PC-3 (cell line): ENCODE measurements at regions not wholly inside any gene's neighbourhood (a gene's known extent, or its start where the extent isn't known, plus 50 kb on each side); places are given as distances from the start of the nearest gene placed in this dataset.
A peak's percentile ranks its signal among the peaks of the same experiment; 100 is the strongest.

Experiments used
- ATAC-seq: fragments of 200-7000 bp; cut with Tn5 transposase; 2 replicates; pipeline ENCODE4 v1.9.1; 2020; ENCODE audit warnings: mild to moderate bottlenecking, moderate library complexity
- BruUV-seq: library from RNA; stranded (reverse); fragments of 400-500 nt; replicated peaks from 2 replicates; lab custom pipeline; 2021; lab: Mats Ljungman, UMichigan
- CTCF ChIA-PET: fragments of 300-600 bp; sonication (Branson Sonifier 250); formaldehyde crosslinking; loops from one replicate; lab custom pipeline; 2022; ENCODE audit warnings: antibody characterized with exemption; lab: Charles Lee
- POLR2A ChIA-PET: fragments of 300-600 bp; sonication (Branson Sonifier 250); formaldehyde crosslinking; loops from one replicate; lab custom pipeline; 2022; ENCODE audit warnings: antibody characterized with exemption; ENCODE audit not compliant: unreplicated experiment; lab: Charles Lee
- DNase-seq: peaks from one replicate; pipeline ENCODE4 v3.0.0-alpha.2; 2015
- H2AFZ ChIP-seq: fragments of 300-600 bp; sonication (generic); 2 replicates; pipeline ENCODE4 v1.6.0; 2016; ENCODE audit warnings: antibody characterized with exemption, low read length
- H3F3A ChIP-seq: fragments of 300-600 bp; sonication (generic); one replicate; pipeline ENCODE4 v1.6.0; 2017; ENCODE audit warnings: antibody characterized with exemption, low read length, control low read depth, mild to moderate bottlenecking; ENCODE audit not compliant: unreplicated experiment
- H3K27ac ChIP-seq: fragments of 300-600 bp; sonication (generic); 2 replicates; pipeline ENCODE4 v1.5.1; 2016; ENCODE audit warnings: mild to moderate bottlenecking, low read length
- H3K27me3 ChIP-seq: fragments of 300-600 bp; sonication (generic); 2 replicates; pipeline ENCODE4 v1.6.1; 2016; ENCODE audit warnings: low read length, mixed read lengths
- H3K36me3 ChIP-seq: fragments of 300-600 bp; sonication (generic); 2 replicates; pipeline ENCODE4 v1.6.1; 2016; ENCODE audit warnings: low read depth, mixed run types, low read length, mixed read lengths
- H3K4me1 ChIP-seq: fragments of 300-600 bp; sonication (generic); 2 replicates; pipeline ENCODE4 v1.5.1; 2016; ENCODE audit warnings: low read length; ENCODE audit not compliant: insufficient read depth
- H3K4me2 ChIP-seq: fragments of 300-600 bp; sonication (generic); 2 replicates; pipeline ENCODE4 v1.6.0; 2016; ENCODE audit warnings: low read length
- H3K4me3 ChIP-seq: fragments of 300-600 bp; sonication (generic); 2 replicates; pipeline ENCODE4 v1.5.1; 2016; ENCODE audit warnings: mild to moderate bottlenecking, low read length, mixed read lengths
- H3K79me2 ChIP-seq: fragments of 300-600 bp; sonication (generic); 2 replicates; pipeline ENCODE4 v1.6.1; 2017; ENCODE audit warnings: low read length, mixed read lengths
- H3K9ac ChIP-seq: fragments of 300-600 bp; sonication (generic); 2 replicates; pipeline ENCODE4 v1.6.0; 2016; ENCODE audit warnings: mild to moderate bottlenecking, low read length
- H3K9me2 ChIP-seq: fragments of 300-600 bp; sonication (generic); replicated peaks from 2 replicates; pipeline ENCODE4 v1.6.1; 2016; ENCODE audit warnings: mixed run types, low read length, mixed read lengths
- H3K9me3 ChIP-seq: fragments of 300-600 bp; sonication (generic); 2 replicates; pipeline ENCODE4 v1.6.1; 2016; ENCODE audit warnings: low read length, mixed read lengths
- H4K20me1 ChIP-seq: fragments of 300-600 bp; sonication (generic); 2 replicates; pipeline ENCODE4 v1.6.1; 2016; ENCODE audit warnings: low read length, mixed read lengths
- EZH2 ChIP-seq: fragments of 300-600 bp; sonication (generic); IDR thresholded peaks from one replicate; pipeline ENCODE4 v1.6.1; 2017; ENCODE audit warnings: antibody characterized with exemption, mild to moderate bottlenecking, low read length; ENCODE audit not compliant: unreplicated experiment
- EZH2phosphoT487 ChIP-seq: fragments of 300-600 bp; sonication (generic); IDR thresholded peaks from 2 replicates; pipeline ENCODE4 v1.6.1; 2018; ENCODE audit warnings: mild to moderate bottlenecking, antibody characterized with exemption, low read length, borderline replicate concordance
- intact Hi-C: fragments of 100-400 bp; cut with micrococcal nuclease; formaldehyde crosslinking; loops from 2 replicates; pipeline ENCODE4 v1.9.0; 2023
- TF ChIP-seq, protein P1 (sequence below): fragments of 300-600 bp; sonication (generic); conservative IDR thresholded peaks from 2 replicates; pipeline ENCODE4 v1.5.1; 2017; ENCODE audit warnings: antibody characterized with exemption, low read depth, mild to moderate bottlenecking, low read length

DNA sequence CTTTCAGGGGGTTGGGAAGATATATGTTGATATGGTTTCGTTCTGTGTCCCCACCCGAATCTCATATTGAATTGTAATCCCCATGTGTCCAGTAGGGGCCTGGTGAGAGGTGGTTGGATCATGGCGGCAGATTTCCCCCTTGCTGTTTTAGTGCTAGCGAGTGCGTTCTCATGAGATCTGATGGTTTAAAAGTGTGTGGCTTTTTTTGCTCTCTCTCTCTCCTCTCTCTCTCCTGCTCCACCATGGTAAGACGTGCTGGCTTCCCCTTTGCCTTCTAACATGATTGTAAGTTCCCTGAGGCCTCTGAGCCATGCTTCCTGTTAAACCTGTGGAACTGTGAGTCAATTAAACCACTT is 68.4 kb upstream of the PDZD8 start:
- H3K9me3 ChIP-seq: 0 out of 2 replicates have a peak, but pooled peaks cover 5% of the 10 kb centered on the region
- no peak for ATAC-seq
- no TSS peak for BruUV-seq
- H3K27ac ChIP-seq: no peak overlapping the region
- intact Hi-C loops: loop anchor here (1.0 kb wide), 1 partner anchor 35 kb away; no protein-coding TSS in a partner anchor
- no peaks in the 10 kb centered on the region for H3F3A ChIP-seq
- ChIA-PET POLR2A (interaction anchor here (0.7 kb wide), 1 partner anchor 28 kb away, joined by 4 read pairs; no protein-coding TSS in a partner anchor), CTCF (interaction anchor here (2.5 kb wide), 1 partner anchor 34 kb away, joined by 16 read pairs; no protein-coding TSS in a partner anchor)
- H3K79me2 ChIP-seq: no peaks in the 10 kb centered on the region
- TF ChIP-seq EZH2phosphoT487 (no peak), EZH2 (no peak)
- TF ChIP-seq, protein P1, sequence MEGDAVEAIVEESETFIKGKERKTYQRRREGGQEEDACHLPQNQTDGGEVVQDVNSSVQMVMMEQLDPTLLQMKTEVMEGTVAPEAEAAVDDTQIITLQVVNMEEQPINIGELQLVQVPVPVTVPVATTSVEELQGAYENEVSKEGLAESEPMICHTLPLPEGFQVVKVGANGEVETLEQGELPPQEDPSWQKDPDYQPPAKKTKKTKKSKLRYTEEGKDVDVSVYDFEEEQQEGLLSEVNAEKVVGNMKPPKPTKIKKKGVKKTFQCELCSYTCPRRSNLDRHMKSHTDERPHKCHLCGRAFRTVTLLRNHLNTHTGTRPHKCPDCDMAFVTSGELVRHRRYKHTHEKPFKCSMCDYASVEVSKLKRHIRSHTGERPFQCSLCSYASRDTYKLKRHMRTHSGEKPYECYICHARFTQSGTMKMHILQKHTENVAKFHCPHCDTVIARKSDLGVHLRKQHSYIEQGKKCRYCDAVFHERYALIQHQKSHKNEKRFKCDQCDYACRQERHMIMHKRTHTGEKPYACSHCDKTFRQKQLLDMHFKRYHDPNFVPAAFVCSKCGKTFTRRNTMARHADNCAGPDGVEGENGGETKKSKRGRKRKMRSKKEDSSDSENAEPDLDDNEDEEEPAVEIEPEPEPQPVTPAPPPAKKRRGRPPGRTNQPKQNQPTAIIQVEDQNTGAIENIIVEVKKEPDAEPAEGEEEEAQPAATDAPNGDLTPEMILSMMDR: no peak
- no peak overlapping the region for H2AFZ ChIP-seq
- DNase-seq: no peak
- H3K27me3 ChIP-seq: no peaks in the 10 kb centered on the region
- no peaks in the 10 kb centered on the region; the same call in 1 of the 2 replicates for H3K36me3 ChIP-seq
- H3K4me1 ChIP-seq: peaks cover 13% of the 10 kb centered on the region
- no peak overlapping the region for H3K9ac ChIP-seq
- H4K20me1 ChIP-seq: no peaks in the 10 kb centered on the region
- H3K9me2 ChIP-seq: no peaks in the 10 kb centered on the region
- no peak overlapping the region for H3K4me2 ChIP-seq
- H3K4me3 ChIP-seq: no peak overlapping the region

DNA sequence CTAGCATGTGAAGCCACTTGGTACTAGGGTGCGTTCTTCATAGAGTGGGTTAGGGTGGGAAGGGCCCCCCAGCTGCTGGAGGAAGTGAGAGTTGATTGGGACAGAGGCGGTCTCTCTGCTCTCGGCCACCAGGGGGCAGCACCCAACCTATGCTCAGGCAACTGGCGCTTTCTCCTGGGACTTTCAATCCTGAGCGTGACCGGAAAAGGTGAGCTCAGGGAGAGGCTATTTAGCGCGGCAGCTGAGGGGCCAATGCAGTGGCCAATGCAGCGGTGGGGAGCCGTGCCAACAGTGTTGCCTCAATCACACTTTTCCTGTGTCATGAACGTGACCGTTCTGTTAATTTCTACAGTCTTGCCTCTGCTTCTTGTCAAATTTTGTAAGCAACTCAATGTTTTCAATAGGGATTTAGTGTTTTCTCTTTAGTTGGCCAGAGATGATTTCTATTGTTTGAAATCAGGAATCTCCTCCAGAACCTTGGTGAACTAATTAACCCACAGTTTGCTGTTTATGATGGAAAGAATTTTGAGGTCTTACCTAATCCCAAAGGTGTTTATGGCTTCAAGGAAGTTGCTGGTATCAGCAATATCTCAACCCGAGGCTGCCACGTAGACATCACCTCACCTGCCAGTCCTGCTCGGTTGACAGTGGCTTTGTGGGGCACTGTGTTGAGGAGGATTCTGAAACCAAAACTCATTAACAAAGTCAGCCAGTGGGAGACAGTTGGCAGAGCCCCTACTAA is 67.9 kb upstream of the PDZD8 start:
- BruUV-seq: no TSS peak
- ATAC-seq (peak; percentile 75), DNase-seq (peak; percentile 59)
- Histone ChIP-seq H3K9me2 (no peaks in the 10 kb centered on the region), H3F3A (no peaks in the 10 kb centered on the region), H3K4me2 (peak overlapping the region; percentile 41; the same call in 1 of the 2 replicates), H3K9me3 (0 out of 2 replicates have a peak, but pooled peaks cover 5% of the 10 kb centered on the region), H3K4me1 (peaks cover 13% of the 10 kb centered on the region), H3K27me3 (no peaks in the 10 kb centered on the region), H3K27ac (no peak overlapping the region), H3K36me3 (no peaks in the 10 kb centered on the region; the same call in 1 of the 2 replicates), H3K4me3 (no peak overlapping the region), H3K79me2 (no peaks in the 10 kb centered on the region), H3K9ac (no peak overlapping the region), H4K20me1 (no peaks in the 10 kb centered on the region), H2AFZ (peak overlapping the region; percentile 59; the same call in 1 of the 2 replicates)
- TF ChIP-seq EZH2 (no peak), EZH2phosphoT487 (no peak)
- TF ChIP-seq, protein P1: peak; percentile 76
- CTCF ChIA-PET: interaction anchor here (0.6 to 2.5 kb wide), 8 partner anchors 9 to 1016 kb away, joined by 3 to 17 read pairs (median 4); no protein-coding TSS in a partner anchor
- POLR2A ChIA-PET: interaction anchor here (0.6 kb wide), 1 partner anchor 13 kb away, joined by 3 read pairs; no protein-coding TSS in a partner anchor
- intact Hi-C loops: loop anchor here (1.0 kb wide), 1 partner anchor 35 kb away; no protein-coding TSS in a partner anchor
